Natural killer cell (primary cell): ENCODE measurements at regions not wholly inside any gene's neighbourhood (a gene's known extent, or its start where the extent isn't known, plus 50 kb on each side); places are given as distances from the start of the nearest gene placed in this dataset.

Experiments
- ATAC-seq, 3 donors: fragments of 150-1000 bp in 2 of 3; fragments of 200-7000 bp in 1 of 3; cut with Tn5 transposase; 1 replicate in 1 of 3; 2 replicates in 2 of 3; pipeline ENCODE4 v1.10.0; 2021; ENCODE audit warnings: mild to moderate bottlenecking in 2 of 3, moderate library complexity in 2 of 3
- DNase-seq, 2 donors: peaks; one replicate each; pipeline versions ENCODE4 v3.0.0 to v3.0.0-alpha.2; 2013 to 2021; ENCODE audit warnings: mixed read lengths in 1 of 2
- H3K27ac ChIP-seq: one replicate; pipeline ENCODE4 v1.5.1; 2013; ENCODE audit warnings: mild to moderate bottlenecking, low read length
- H3K27me3 ChIP-seq: one replicate; pipeline ENCODE4 v1.6.1; 2013; ENCODE audit warnings: low read length; ENCODE audit not compliant: control insufficient read depth, insufficient read depth
- H3K36me3 ChIP-seq: one replicate; pipeline ENCODE4 v1.6.1; 2013; ENCODE audit warnings: low read length; ENCODE audit not compliant: control insufficient read depth, insufficient read depth
- H3K4me1 ChIP-seq: one replicate; pipeline ENCODE4 v1.6.1; 2013; ENCODE audit warnings: low read length; ENCODE audit not compliant: control insufficient read depth, insufficient read depth
- H3K4me3 ChIP-seq: one replicate; pipeline ENCODE4 v1.5.1; 2013; ENCODE audit warnings: low read length
- H3K9me3 ChIP-seq: one replicate; pipeline ENCODE4 v1.6.1; 2013; ENCODE audit warnings: low read length; ENCODE audit not compliant: control insufficient read depth, insufficient read depth
- H3K27ac Mint-ChIP-seq, 2 donors: one replicate each; pipeline ENCODE4 v1.8.0; 2022; ENCODE audit warnings: mild to moderate bottlenecking in 2 of 2, mixed read lengths in 2 of 2, moderate library complexity in 1 of 2
- H3K27me3 Mint-ChIP-seq, 2 donors: one replicate each; pipeline ENCODE4 v1.8.0; 2022; ENCODE audit warnings: low read depth in 2 of 2, mixed read lengths in 2 of 2
- H3K36me3 Mint-ChIP-seq: one replicate; pipeline ENCODE4 v1.8.0; 2022; ENCODE audit warnings: mixed read lengths
- H3K4me1 Mint-ChIP-seq, 2 donors: one replicate each; pipeline ENCODE4 v1.8.0; 2022; ENCODE audit warnings: mixed read lengths in 2 of 2
- H3K4me3 Mint-ChIP-seq: one replicate; pipeline ENCODE4 v1.8.0; 2022; ENCODE audit warnings: mild to moderate bottlenecking, moderate library complexity, mixed read lengths
- H3K9me3 Mint-ChIP-seq, 2 donors: one replicate each; pipeline ENCODE4 v1.8.0; 2022; ENCODE audit warnings: mixed read lengths in 2 of 2
- WGBS: methylation state at CpG from one replicate; pipeline ENCODE4 v1.1.7; 2013; ENCODE audit warnings: missing lambda C conversion rate; ENCODE audit not compliant: insufficient coverage; 5-methylcytosine and 5-hydroxymethylcytosine counted together
- intact Hi-C: fragments of 100-400 bp; cut with micrococcal nuclease; formaldehyde crosslinking; loops from one replicate; pipeline ENCODE4 v1.14.2; 2022
- TF ChIP-seq, protein P1 (sequence below): fragments of 200-600 bp; IDR thresholded peaks from one replicate; pipeline ENCODE4 v1.8.0; 2022; ENCODE audit warnings: antibody characterized with exemption

DNA sequence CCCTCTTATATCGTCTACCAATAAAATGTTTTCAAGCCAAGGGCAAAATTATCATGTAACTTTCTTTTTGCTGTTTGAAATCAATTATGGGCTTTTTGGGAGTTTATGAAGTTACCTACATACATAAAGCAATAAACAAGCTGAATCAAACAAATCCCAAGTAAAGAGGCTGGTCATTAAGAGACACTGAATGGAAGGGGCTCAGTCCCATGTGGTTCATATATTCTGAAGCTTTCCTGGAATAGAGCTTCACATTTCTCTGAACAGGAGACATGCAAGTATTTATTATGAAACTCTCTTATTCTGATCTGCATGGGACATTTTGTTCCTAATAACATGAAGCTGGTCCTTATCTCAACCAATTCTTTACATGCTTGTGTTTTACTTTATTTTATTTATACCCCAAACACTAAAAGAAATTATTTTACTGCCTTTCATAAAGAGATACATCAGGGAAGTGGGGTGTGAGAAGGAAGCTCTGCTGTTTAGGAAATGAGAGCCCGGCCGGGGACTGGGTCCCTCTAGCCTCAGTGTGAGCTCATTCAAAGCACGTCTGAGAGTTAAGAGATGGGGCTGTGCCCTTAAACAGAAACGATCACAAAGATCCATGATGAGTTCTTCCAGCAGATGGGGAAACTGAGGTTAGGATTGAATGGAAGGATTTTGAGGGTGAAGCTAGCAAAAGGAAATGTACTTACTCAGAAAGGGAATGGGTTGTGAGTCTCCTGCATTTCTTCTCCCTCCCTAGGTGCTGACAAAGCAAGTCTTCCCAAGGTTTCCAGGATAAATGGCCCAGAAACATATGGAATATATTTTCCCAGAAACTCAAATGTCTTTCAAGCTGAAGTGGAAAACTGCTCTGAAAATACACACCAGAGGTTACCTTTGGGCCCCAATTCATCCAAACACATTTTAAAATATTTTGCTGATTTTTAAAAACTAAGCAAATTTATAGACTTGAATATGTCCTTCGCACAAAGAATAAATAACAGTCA lies 93.1 kb upstream of the LNX1 start:
- no peak overlapping the region for H3K4me3 Mint-ChIP-seq
- no peaks in the 10 kb centered on the region for H3K9me3 Mint-ChIP-seq
- no peaks in the 10 kb centered on the region for H3K4me1 ChIP-seq
- H3K9me3 ChIP-seq = no peaks in the 10 kb centered on the region
- H3K27ac ChIP-seq = no peak overlapping the region
- H3K4me1 Mint-ChIP-seq = peaks cover 7 to 8% of the 10 kb centered on the region in 2 donors
- no peak overlapping the region for H3K4me3 ChIP-seq
- no peaks in the 10 kb centered on the region for H3K36me3 Mint-ChIP-seq
- DNase-seq (no peak), ATAC-seq (no peak)
- H3K27me3 ChIP-seq = no peaks in the 10 kb centered on the region
- intact Hi-C loops = no loop called here
- no peak overlapping the region for H3K27ac Mint-ChIP-seq
- H3K27me3 Mint-ChIP-seq = peaks cover 0 to 7% of the 10 kb centered on the region in 2 donors
- WGBS = 79% methylated on average over 5 of the region's 6 CpGs
- TF ChIP-seq, protein P1, sequence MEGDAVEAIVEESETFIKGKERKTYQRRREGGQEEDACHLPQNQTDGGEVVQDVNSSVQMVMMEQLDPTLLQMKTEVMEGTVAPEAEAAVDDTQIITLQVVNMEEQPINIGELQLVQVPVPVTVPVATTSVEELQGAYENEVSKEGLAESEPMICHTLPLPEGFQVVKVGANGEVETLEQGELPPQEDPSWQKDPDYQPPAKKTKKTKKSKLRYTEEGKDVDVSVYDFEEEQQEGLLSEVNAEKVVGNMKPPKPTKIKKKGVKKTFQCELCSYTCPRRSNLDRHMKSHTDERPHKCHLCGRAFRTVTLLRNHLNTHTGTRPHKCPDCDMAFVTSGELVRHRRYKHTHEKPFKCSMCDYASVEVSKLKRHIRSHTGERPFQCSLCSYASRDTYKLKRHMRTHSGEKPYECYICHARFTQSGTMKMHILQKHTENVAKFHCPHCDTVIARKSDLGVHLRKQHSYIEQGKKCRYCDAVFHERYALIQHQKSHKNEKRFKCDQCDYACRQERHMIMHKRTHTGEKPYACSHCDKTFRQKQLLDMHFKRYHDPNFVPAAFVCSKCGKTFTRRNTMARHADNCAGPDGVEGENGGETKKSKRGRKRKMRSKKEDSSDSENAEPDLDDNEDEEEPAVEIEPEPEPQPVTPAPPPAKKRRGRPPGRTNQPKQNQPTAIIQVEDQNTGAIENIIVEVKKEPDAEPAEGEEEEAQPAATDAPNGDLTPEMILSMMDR = no peak
- H3K36me3 ChIP-seq = no peaks in the 10 kb centered on the region

DNA sequence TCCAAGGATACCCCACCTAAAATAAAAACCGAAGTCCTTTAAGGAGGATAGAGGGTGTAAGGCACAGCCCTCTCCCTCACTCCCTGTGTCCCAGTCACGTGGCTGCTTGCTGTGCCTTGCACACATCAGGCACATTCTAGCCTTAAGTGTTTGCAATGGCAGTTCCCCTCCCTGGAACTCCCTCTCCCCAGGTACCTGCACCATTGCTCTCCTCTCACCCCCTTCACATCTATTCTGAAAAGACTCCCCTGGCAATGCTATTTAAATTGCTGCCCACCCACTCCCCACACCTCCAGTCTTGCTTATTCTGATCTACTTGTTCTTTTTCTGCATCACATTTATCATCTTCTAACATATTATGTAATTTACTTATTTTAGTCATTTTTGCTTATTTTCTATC lies 91.6 kb upstream of the LNX1 start:
- H3K4me1 Mint-ChIP-seq = no peaks in the 10 kb centered on the region
- H3K27me3 Mint-ChIP-seq = peaks cover 0 to 6% of the 10 kb centered on the region in 2 donors
- no peaks in the 10 kb centered on the region for H3K36me3 Mint-ChIP-seq
- no peaks in the 10 kb centered on the region for H3K27me3 ChIP-seq
- no peak overlapping the region for H3K4me3 Mint-ChIP-seq
- H3K36me3 ChIP-seq = no peaks in the 10 kb centered on the region
- intact Hi-C loops = no loop called here
- TF ChIP-seq, protein P1 = no peak
- no peaks in the 10 kb centered on the region for H3K4me1 ChIP-seq
- DNase-seq = no peak
- H3K4me3 ChIP-seq = no peak overlapping the region
- H3K27ac Mint-ChIP-seq = no peak overlapping the region
- ATAC-seq = no peak
- H3K27ac ChIP-seq = no peak overlapping the region
- no peaks in the 10 kb centered on the region for H3K9me3 Mint-ChIP-seq
- H3K9me3 ChIP-seq = no peaks in the 10 kb centered on the region
- 90% methylated on average over 1 of the region's 2 CpGs for WGBS

DNA sequence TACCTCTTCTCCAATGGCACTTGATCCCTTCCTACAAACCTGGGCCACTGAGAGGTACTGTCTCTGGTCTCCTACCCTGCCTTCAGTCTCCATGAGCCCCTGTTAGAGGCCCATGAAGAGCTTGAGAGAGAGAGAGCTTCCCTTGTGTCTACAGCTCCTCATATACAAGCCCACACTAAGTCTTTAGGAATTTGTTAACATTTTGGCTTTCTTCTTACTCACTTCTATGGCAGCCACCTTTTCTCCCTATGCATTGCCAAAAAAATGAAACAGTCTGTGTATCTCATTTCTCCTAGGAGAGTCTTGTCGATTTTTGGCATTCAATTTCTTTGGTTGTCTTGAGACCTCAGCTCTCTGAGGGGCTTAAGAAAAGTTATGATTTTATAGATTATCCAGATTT lies 90.9 kb upstream of the LNX1 start:
- no peaks in the 10 kb centered on the region for H3K4me1 Mint-ChIP-seq
- no peaks in the 10 kb centered on the region for H3K9me3 Mint-ChIP-seq
- no peaks in the 10 kb centered on the region for H3K27me3 ChIP-seq
- H3K4me3 ChIP-seq = no peak overlapping the region
- H3K27me3 Mint-ChIP-seq = peaks cover 4 to 7% of the 10 kb centered on the region in 2 donors
- WGBS = no CpG with 5 or more reads among the region's 1 CpG
- intact Hi-C loops = no loop called here
- no peaks in the 10 kb centered on the region for H3K9me3 ChIP-seq
- no peaks in the 10 kb centered on the region for H3K4me1 ChIP-seq
- no peak for DNase-seq
- no peak overlapping the region for H3K27ac ChIP-seq
- no peak overlapping the region for H3K4me3 Mint-ChIP-seq
- H3K36me3 ChIP-seq = no peaks in the 10 kb centered on the region
- no peak overlapping the region for H3K27ac Mint-ChIP-seq
- no peak for ATAC-seq
- TF ChIP-seq, protein P1 = no peak
- no peaks in the 10 kb centered on the region for H3K36me3 Mint-ChIP-seq
